Activated naive CD4-positive, alpha-beta T cell treated with anti-CD3 and anti-CD28 coated beads, Interleukin-2, amount 10 ng/mL, durations not matched to agents 7 days and 5 days (primary cell): ENCODE measurements at regions not wholly inside any gene's neighbourhood (a gene's known extent, or its start where the extent isn't known, plus 50 kb on each side); places are given as distances from the start of the nearest gene placed in this dataset.
A peak's percentile ranks its signal among the peaks of the same experiment; 100 is the strongest.
"Not testable (repeated sequence)": the region's sequence is repeated elsewhere in the genome, so short reads cannot be mapped to it uniquely, and the experiment has no call there.

Source experiments
- CTCF ChIA-PET: fragments of 350-600 bp; sonication (Branson Sonifier 250); formaldehyde crosslinking; loops from one replicate; lab custom pipeline; 2021; ENCODE audit warnings: antibody characterized with exemption; lab: Charles Lee
- DNase-seq: peaks from one replicate; pipeline ENCODE4 v3.0.0-alpha.2; 2020
- H3K27ac Mint-ChIP-seq: one replicate; pipeline ENCODE4 v1.8.0; 2021; ENCODE audit warnings: mild to moderate bottlenecking, moderate library complexity, mixed read lengths
- H3K27me3 Mint-ChIP-seq: one replicate; pipeline ENCODE4 v1.8.0; 2021; ENCODE audit warnings: mild to moderate bottlenecking, mixed read lengths
- H3K36me3 Mint-ChIP-seq: one replicate; pipeline ENCODE4 v1.8.0; 2021; ENCODE audit warnings: mixed read lengths
- H3K4me1 Mint-ChIP-seq: one replicate; pipeline ENCODE4 v1.8.0; 2021; ENCODE audit warnings: mixed read lengths
- H3K4me3 Mint-ChIP-seq: one replicate; pipeline ENCODE4 v1.8.0; 2021; ENCODE audit warnings: mild to moderate bottlenecking, moderate library complexity, mixed read lengths
- H3K9me3 Mint-ChIP-seq: one replicate; pipeline ENCODE4 v1.8.0; 2021; ENCODE audit warnings: mixed read lengths

GRCh38 chr5:50343715-50344114 is 97.4 kb downstream of the EMB start:
- H3K4me1 Mint-ChIP-seq, result no peaks in the 10 kb centered on the region
- H3K27ac Mint-ChIP-seq, result no peak overlapping the region
- no peak for DNase-seq
- no peaks in the 10 kb centered on the region for H3K27me3 Mint-ChIP-seq
- H3K9me3 Mint-ChIP-seq, result peaks cover 2% of the 10 kb centered on the region
- peaks cover 1% of the 10 kb centered on the region for H3K36me3 Mint-ChIP-seq
- CTCF ChIA-PET, result interaction anchor here (1.7 kb wide), 1 partner anchor 18 kb away, joined by 3 read pairs; no protein-coding TSS in a partner anchor
- no peak overlapping the region for H3K4me3 Mint-ChIP-seq

GRCh38 chr5:50340757-50341156 is 100.3 kb downstream of the EMB start:
- no peak for DNase-seq
- H3K27ac Mint-ChIP-seq, result peak overlapping the region; percentile 2
- CTCF ChIA-PET, result no interaction called here
- no peaks in the 10 kb centered on the region for H3K27me3 Mint-ChIP-seq
- no peaks in the 10 kb centered on the region for H3K4me1 Mint-ChIP-seq
- H3K4me3 Mint-ChIP-seq, result no peak overlapping the region
- no peaks in the 10 kb centered on the region for H3K36me3 Mint-ChIP-seq
- no peaks in the 10 kb centered on the region for H3K9me3 Mint-ChIP-seq

- CTCF ChIA-PET, H3K4me3 Mint-ChIP-seq: not testable (repeated sequence)
- H3K4me1 Mint-ChIP-seq, result peaks cover 15% of the 10 kb centered on the region
Measured at GRCh38 chr5:50330633-50331032, 110.5 kb downstream of the EMB start.

GRCh38 chr5:50328193-50328729 is 112.8 kb downstream of the EMB start:
- Mint-ChIP-seq H3K9me3 (peaks cover 11% of the 10 kb centered on the region), H3K36me3 (peaks cover 6% of the 10 kb centered on the region), H3K4me1 (peaks cover 15% of the 10 kb centered on the region), H3K27me3 (no peaks in the 10 kb centered on the region), H3K27ac (no peak overlapping the region), H3K4me3 (no peak overlapping the region)
- no peak for DNase-seq
- CTCF ChIA-PET, result interaction anchor here (1.2 kb wide), 1 partner anchor 9 kb away, joined by 4 read pairs; no protein-coding TSS in a partner anchor

More at GRCh38 chr5:50330633-50331032, 110.5 kb downstream of the EMB start:
- DNase-seq, H3K27ac Mint-ChIP-seq, H3K27me3 Mint-ChIP-seq, H3K36me3 Mint-ChIP-seq: not testable (repeated sequence)
- peaks cover 12% of the 10 kb centered on the region for H3K9me3 Mint-ChIP-seq

- no peaks in the 10 kb centered on the region for H3K27me3 Mint-ChIP-seq
- H3K27ac Mint-ChIP-seq, result no peak overlapping the region
- CTCF ChIA-PET, result interaction anchor here (0.6 kb wide), 1 partner anchor 18 kb away, joined by 3 read pairs; no protein-coding TSS in a partner anchor
- no peak overlapping the region for H3K4me3 Mint-ChIP-seq
- peaks cover 15% of the 10 kb centered on the region for H3K4me1 Mint-ChIP-seq
- no peak for DNase-seq
- peaks cover 3% of the 10 kb centered on the region for H3K9me3 Mint-ChIP-seq
- H3K36me3 Mint-ChIP-seq, result peaks cover 3% of the 10 kb centered on the region
Measured at GRCh38 chr5:50325237-50325832, 115.8 kb downstream of the EMB start.

GRCh38 chr5:50320131-50320749 is 120.8 kb downstream of the EMB start:
- no peak overlapping the region for H3K4me3 Mint-ChIP-seq
- no peak overlapping the region for H3K27ac Mint-ChIP-seq
- H3K9me3 Mint-ChIP-seq, result no peaks in the 10 kb centered on the region
- no peaks in the 10 kb centered on the region for H3K4me1 Mint-ChIP-seq
- CTCF ChIA-PET, result no interaction called here
- no peaks in the 10 kb centered on the region for H3K27me3 Mint-ChIP-seq
- H3K36me3 Mint-ChIP-seq, result no peaks in the 10 kb centered on the region
- DNase-seq, result no peak

GRCh38 chr5:50318220-50318619 is 122.9 kb downstream of the EMB start:
- DNase-seq, result no peak
- no peak overlapping the region for H3K4me3 Mint-ChIP-seq
- no peak overlapping the region for H3K27ac Mint-ChIP-seq
- H3K36me3 Mint-ChIP-seq, result no peaks in the 10 kb centered on the region
- no peaks in the 10 kb centered on the region for H3K9me3 Mint-ChIP-seq
- H3K4me1 Mint-ChIP-seq, result no peaks in the 10 kb centered on the region
- CTCF ChIA-PET, result no interaction called here
- H3K27me3 Mint-ChIP-seq, result no peaks in the 10 kb centered on the region

- H3K36me3 Mint-ChIP-seq, H3K4me3 Mint-ChIP-seq, H3K27me3 Mint-ChIP-seq, H3K4me1 Mint-ChIP-seq, H3K27ac Mint-ChIP-seq, DNase-seq, CTCF ChIA-PET, H3K9me3 Mint-ChIP-seq: not testable (repeated sequence)
Measured at GRCh38 chr5:50306488-50306887, 134.6 kb downstream of the EMB start.

GRCh38 chr5:50302815-50303490 is 138.1 kb downstream of the EMB start:
- DNase-seq, result no peak
- CTCF ChIA-PET, result no interaction called here
- Mint-ChIP-seq H3K9me3 (peaks cover 10% of the 10 kb centered on the region), H3K27ac (no peak overlapping the region), H3K27me3 (no peaks in the 10 kb centered on the region), H3K4me3 (no peak overlapping the region), H3K36me3 (no peaks in the 10 kb centered on the region), H3K4me1 (no peaks in the 10 kb centered on the region)

GRCh38 chr5:50301756-50302155 is 139.3 kb downstream of the EMB start:
- no peak for DNase-seq
- CTCF ChIA-PET, result no interaction called here
- Mint-ChIP-seq H3K4me1 (no peaks in the 10 kb centered on the region), H3K27ac (no peak overlapping the region), H3K36me3 (no peaks in the 10 kb centered on the region), H3K27me3 (no peaks in the 10 kb centered on the region), H3K4me3 (no peak overlapping the region), H3K9me3 (peaks cover 7% of the 10 kb centered on the region)

- DNase-seq, result no peak
- Mint-ChIP-seq H3K27ac (no peak overlapping the region), H3K9me3 (peaks cover 7% of the 10 kb centered on the region), H3K36me3 (no peaks in the 10 kb centered on the region), H3K4me1 (no peaks in the 10 kb centered on the region), H3K4me3 (no peak overlapping the region), H3K27me3 (no peaks in the 10 kb centered on the region)
- CTCF ChIA-PET, result no interaction called here
Measured at GRCh38 chr5:50300878-50301277, 140.2 kb downstream of the EMB start.

GRCh38 chr5:50299896-50300295 is 141.2 kb downstream of the EMB start:
- CTCF ChIA-PET, result no interaction called here
- no peaks in the 10 kb centered on the region for H3K4me1 Mint-ChIP-seq
- DNase-seq, result no peak
- H3K27me3 Mint-ChIP-seq, result no peaks in the 10 kb centered on the region
- peaks cover 12% of the 10 kb centered on the region for H3K9me3 Mint-ChIP-seq
- no peaks in the 10 kb centered on the region for H3K36me3 Mint-ChIP-seq
- H3K27ac Mint-ChIP-seq, result no peak overlapping the region
- H3K4me3 Mint-ChIP-seq, result no peak overlapping the region

- Mint-ChIP-seq H3K9me3 (peaks cover 8% of the 10 kb centered on the region), H3K27ac (no peak overlapping the region), H3K36me3 (no peaks in the 10 kb centered on the region), H3K4me3 (no peak overlapping the region), H3K4me1 (no peaks in the 10 kb centered on the region), H3K27me3 (no peaks in the 10 kb centered on the region)
- CTCF ChIA-PET, result no interaction called here
- no peak for DNase-seq
Measured at GRCh38 chr5:50292735-50293394, 148.2 kb downstream of the EMB start.

GRCh38 chr5:50280461-50280860 is 160.6 kb downstream of the EMB start:
- H3K4me3 Mint-ChIP-seq, H3K27me3 Mint-ChIP-seq, H3K4me1 Mint-ChIP-seq, H3K27ac Mint-ChIP-seq, CTCF ChIA-PET, DNase-seq, H3K36me3 Mint-ChIP-seq: not testable (repeated sequence)
- H3K9me3 Mint-ChIP-seq, result peaks cover 15% of the 10 kb centered on the region
